WTC11 (cell line): ENCODE measurements at regions not wholly inside any gene's neighbourhood (a gene's known extent, or its start where the extent isn't known, plus 50 kb on each side); places are given as distances from the start of the nearest gene placed in this dataset.

Source experiments
- ATAC-seq: fragments of 200-7000 bp; cut with Tn5 transposase; 2 replicates; pipeline ENCODE4 v1.10.0; 2021; ENCODE audit warnings: mild to moderate bottlenecking, moderate library complexity
- CTCF ChIA-PET: fragments of 300-600 bp; sonication (Branson Sonifier 250); formaldehyde crosslinking; loops from one replicate; lab custom pipeline; 2021; ENCODE audit warnings: antibody characterized with exemption; lab: Charles Lee
- POLR2A ChIA-PET: fragments of 350-600 bp; sonication (Branson Sonifier 250); formaldehyde crosslinking; loops from one replicate; lab custom pipeline; 2021; ENCODE audit warnings: antibody characterized with exemption; lab: Charles Lee
- DNase-seq: peaks from one replicate; pipeline ENCODE4 v3.0.0; 2021; ENCODE audit warnings: low spot score
- H3K27ac Mint-ChIP-seq: 2 replicates; pipeline ENCODE4 v1.8.0; 2021; ENCODE audit warnings: mixed read lengths
- H3K27me3 Mint-ChIP-seq: 2 replicates; pipeline ENCODE4 v1.8.0; 2021; ENCODE audit warnings: low read depth, mild to moderate bottlenecking, moderate library complexity, mixed read lengths
- H3K36me3 Mint-ChIP-seq: 2 replicates; pipeline ENCODE4 v1.8.0; 2021; ENCODE audit warnings: mixed read lengths
- H3K4me1 Mint-ChIP-seq: 2 replicates; pipeline ENCODE4 v1.8.0; 2022; ENCODE audit warnings: mixed read lengths
- H3K4me3 Mint-ChIP-seq: 2 replicates; pipeline ENCODE4 v1.8.0; 2021; ENCODE audit warnings: mild to moderate bottlenecking, moderate library complexity, mixed read lengths
- H3K9me3 Mint-ChIP-seq: 2 replicates; pipeline ENCODE4 v1.8.0; 2021; ENCODE audit warnings: mixed read lengths
- AFF4 ChIP-seq: sonication (generic); formaldehyde crosslinking; IDR thresholded peaks from 2 replicates; pipeline ENCODE4 v1.8.1; 2023; ENCODE audit warnings: mild to moderate bottlenecking, missing genetic modification reagents, borderline replicate concordance
- ARID4B ChIP-seq: sonication (generic); formaldehyde crosslinking; IDR thresholded peaks from 2 replicates; pipeline ENCODE4 v1.8.0; 2023; ENCODE audit warnings: missing genetic modification reagents, mild to moderate bottlenecking, borderline replicate concordance
- ERG ChIP-seq: fragments of 250-450 bp; sonication (Bioruptor Pico); IDR thresholded peaks from 2 replicates; pipeline ENCODE4 v1.8.0; 2021; ENCODE audit warnings: mild to moderate bottlenecking
- ETV6 ChIP-seq: sonication (generic); formaldehyde crosslinking; IDR thresholded peaks from 2 replicates; pipeline ENCODE4 v1.8.1; 2022; ENCODE audit warnings: mild to moderate bottlenecking, missing genetic modification reagents
- GTF2I ChIP-seq: fragments of 250-450 bp; sonication (Bioruptor Pico); conservative IDR thresholded peaks from 2 replicates; pipeline ENCODE4 v1.4.0; 2021; ENCODE audit warnings: mild to moderate bottlenecking
- HMGA2 ChIP-seq: fragments of 250-450 bp; sonication (Bioruptor Pico); IDR thresholded peaks from 2 replicates; pipeline ENCODE4 v1.4.0; 2021; ENCODE audit warnings: mild to moderate bottlenecking, moderate library complexity
- HMGXB4 ChIP-seq: sonication (generic); formaldehyde crosslinking; IDR thresholded peaks from 2 replicates; pipeline ENCODE4 v1.8.1; 2023; ENCODE audit warnings: mild to moderate bottlenecking, moderate library complexity, missing genetic modification reagents
- JUN ChIP-seq: sonication (generic); formaldehyde crosslinking; IDR thresholded peaks from 2 replicates; pipeline ENCODE4 v1.8.0; 2023; ENCODE audit warnings: mild to moderate bottlenecking, missing genetic modification reagents
- MYBL2 ChIP-seq: sonication (generic); formaldehyde crosslinking; IDR thresholded peaks from 2 replicates; pipeline ENCODE4 v1.8.1; 2023; ENCODE audit warnings: mild to moderate bottlenecking, moderate library complexity, missing genetic modification reagents
- NFYB ChIP-seq: sonication (generic); formaldehyde crosslinking; conservative IDR thresholded peaks from 2 replicates; pipeline ENCODE4 v1.8.0; 2022; ENCODE audit warnings: low read depth, missing genetic modification reagents
- OVOL2 ChIP-seq: fragments of 250-450 bp; sonication (Bioruptor Pico); IDR thresholded peaks from 2 replicates; pipeline ENCODE4 v1.9.0; 2021; ENCODE audit warnings: mild to moderate bottlenecking, borderline replicate concordance
- STAT6 ChIP-seq: sonication (generic); formaldehyde crosslinking; conservative IDR thresholded peaks from 2 replicates; pipeline ENCODE4 v1.8.1; 2023; ENCODE audit warnings: mild to moderate bottlenecking, low read depth, missing genetic modification reagents, moderate library complexity
- TCF7 ChIP-seq: sonication (generic); formaldehyde crosslinking; IDR thresholded peaks from 2 replicates; pipeline ENCODE4 v1.8.0; 2022; ENCODE audit warnings: mild to moderate bottlenecking, low read depth, missing genetic modification reagents, moderate library complexity
- ZNF396 ChIP-seq: fragments of 250-450 bp; sonication (Bioruptor Pico); IDR thresholded peaks from 2 replicates; pipeline ENCODE4 v1.8.0; 2021; ENCODE audit warnings: mild to moderate bottlenecking, moderate library complexity, borderline replicate concordance

- no peak overlapping the region for H3K27ac Mint-ChIP-seq
- 0 out of 2 replicates have a peak, but pooled peaks cover 3% of the 10 kb centered on the region for H3K9me3 Mint-ChIP-seq
- ChIA-PET POLR2A (no interaction called here), CTCF (no interaction called here)
- no peaks in the 10 kb centered on the region for H3K36me3 Mint-ChIP-seq
- no peaks in the 10 kb centered on the region for H3K27me3 Mint-ChIP-seq
- no peak for ATAC-seq
- DNase-seq = no peak
- TF ChIP-seq NFYB (CRISPR knock-in tag) (no peak), HMGXB4 (no peak), JUN (CRISPR knock-in tag) (no peak), STAT6 (CRISPR knock-in tag) (no peak), MYBL2 (CRISPR knock-in tag) (no peak), GTF2I (no peak), ETV6 (CRISPR knock-in tag) (no peak), OVOL2 (CRISPR knock-in tag) (no peak), TCF7 (no peak), AFF4 (CRISPR knock-in tag) (no peak), HMGA2 (CRISPR knock-in tag) (no peak), ZNF396 (no peak), ERG (CRISPR knock-in tag) (no peak), ARID4B (no peak)
- H3K4me3 Mint-ChIP-seq = no peak overlapping the region
- H3K4me1 Mint-ChIP-seq = no peaks in the 10 kb centered on the region
Observed at GRCh38 chr5:89758146-89758545, 651.4 kb downstream of the CETN3 start.
